ENCODE measurements at regions not wholly inside any gene's neighbourhood (a gene's known extent, or its start where the extent isn't known, plus 50 kb on each side); places are given as distances from the start of the nearest gene placed in this dataset.

GRCh38 chr2:193627187-193627926, 1432.6 kb upstream of the TMEFF2 start:
- TF ChIP-seq NR2C2 (IDR thresholded peaks at IDR 0.05; ENCODE audit: borderline replicate concordance, control insufficient read depth, insufficient read length, low read depth): no peak
- TF ChIP-seq, protein P1, sequence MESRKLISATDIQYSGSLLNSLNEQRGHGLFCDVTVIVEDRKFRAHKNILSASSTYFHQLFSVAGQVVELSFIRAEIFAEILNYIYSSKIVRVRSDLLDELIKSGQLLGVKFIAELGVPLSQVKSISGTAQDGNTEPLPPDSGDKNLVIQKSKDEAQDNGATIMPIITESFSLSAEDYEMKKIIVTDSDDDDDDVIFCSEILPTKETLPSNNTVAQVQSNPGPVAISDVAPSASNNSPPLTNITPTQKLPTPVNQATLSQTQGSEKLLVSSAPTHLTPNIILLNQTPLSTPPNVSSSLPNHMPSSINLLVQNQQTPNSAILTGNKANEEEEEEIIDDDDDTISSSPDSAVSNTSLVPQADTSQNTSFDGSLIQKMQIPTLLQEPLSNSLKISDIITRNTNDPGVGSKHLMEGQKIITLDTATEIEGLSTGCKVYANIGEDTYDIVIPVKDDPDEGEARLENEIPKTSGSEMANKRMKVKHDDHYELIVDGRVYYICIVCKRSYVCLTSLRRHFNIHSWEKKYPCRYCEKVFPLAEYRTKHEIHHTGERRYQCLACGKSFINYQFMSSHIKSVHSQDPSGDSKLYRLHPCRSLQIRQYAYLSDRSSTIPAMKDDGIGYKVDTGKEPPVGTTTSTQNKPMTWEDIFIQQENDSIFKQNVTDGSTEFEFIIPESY (IDR thresholded peaks at IDR 0.05): no peak
- TF ChIP-seq, protein P2, sequence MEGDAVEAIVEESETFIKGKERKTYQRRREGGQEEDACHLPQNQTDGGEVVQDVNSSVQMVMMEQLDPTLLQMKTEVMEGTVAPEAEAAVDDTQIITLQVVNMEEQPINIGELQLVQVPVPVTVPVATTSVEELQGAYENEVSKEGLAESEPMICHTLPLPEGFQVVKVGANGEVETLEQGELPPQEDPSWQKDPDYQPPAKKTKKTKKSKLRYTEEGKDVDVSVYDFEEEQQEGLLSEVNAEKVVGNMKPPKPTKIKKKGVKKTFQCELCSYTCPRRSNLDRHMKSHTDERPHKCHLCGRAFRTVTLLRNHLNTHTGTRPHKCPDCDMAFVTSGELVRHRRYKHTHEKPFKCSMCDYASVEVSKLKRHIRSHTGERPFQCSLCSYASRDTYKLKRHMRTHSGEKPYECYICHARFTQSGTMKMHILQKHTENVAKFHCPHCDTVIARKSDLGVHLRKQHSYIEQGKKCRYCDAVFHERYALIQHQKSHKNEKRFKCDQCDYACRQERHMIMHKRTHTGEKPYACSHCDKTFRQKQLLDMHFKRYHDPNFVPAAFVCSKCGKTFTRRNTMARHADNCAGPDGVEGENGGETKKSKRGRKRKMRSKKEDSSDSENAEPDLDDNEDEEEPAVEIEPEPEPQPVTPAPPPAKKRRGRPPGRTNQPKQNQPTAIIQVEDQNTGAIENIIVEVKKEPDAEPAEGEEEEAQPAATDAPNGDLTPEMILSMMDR (IDR thresholded peaks at IDR 0.05 in 2 of 3, conservative IDR thresholded peaks at IDR 0.05 in 1 of 3; ENCODE audit: control insufficient read depth in 2 of 3, extremely low read depth in 1 of 3, insufficient read depth in 1 of 3, low read depth in 3 of 3, low read length in 3 of 3): no peak
- TF ChIP-seq EZH2 (IDR thresholded peaks at IDR 0.05; ENCODE audit: borderline replicate concordance, control insufficient read depth, low read depth, low read length): no peak
- TF ChIP-seq TARDBP (IDR thresholded peaks at IDR 0.05; ENCODE audit: borderline replicate concordance): no peak
- no peak for TF ChIP-seq BRCA1 (IDR thresholded peaks at IDR 0.05; ENCODE audit: low read depth, low read length)
- TF ChIP-seq FOXM1 (IDR thresholded peaks at IDR 0.05; ENCODE audit: low read depth, low read length): no peak
- TF ChIP-seq SP1 (IDR thresholded peaks at IDR 0.05; ENCODE audit: low read depth, low read length): no peak
- no peak for TF ChIP-seq POLR2A (IDR thresholded peaks at IDR 0.05; ENCODE audit: low read depth, low read length)
- TF ChIP-seq SUZ12 (IDR thresholded peaks at IDR 0.05; ENCODE audit: unreplicated experiment): no peak
- TF ChIP-seq MAX (IDR thresholded peaks at IDR 0.05; ENCODE audit: low read depth, low read length): no peak
- TF ChIP-seq RELA (IDR thresholded peaks at IDR 0.05; ENCODE audit: borderline replicate concordance, partially characterized antibody): no peak
- no peak for TF ChIP-seq EP300 (IDR thresholded peaks at IDR 0.05; ENCODE audit: borderline replicate concordance in 1 of 2, control insufficient read depth in 1 of 2, low read depth in 2 of 2, low read length in 2 of 2)
- no peak for TF ChIP-seq E2F4 (IDR thresholded peaks at IDR 0.05; ENCODE audit: low read depth, low read length)

Measured in GM12878 (cell line).